CD4-positive, alpha-beta T cell treated with Interleukin-15 for 4 hours (primary cell): ENCODE measurements at regions not wholly inside any gene's neighbourhood (a gene's known extent, or its start where the extent isn't known, plus 50 kb on each side); places are given as distances from the start of the nearest gene placed in this dataset.

Experiments
- DNase-seq: peaks from one replicate; pipeline ENCODE4 v3.0.0-alpha.2; 2020; ENCODE audit warnings: low spot score

DNA sequence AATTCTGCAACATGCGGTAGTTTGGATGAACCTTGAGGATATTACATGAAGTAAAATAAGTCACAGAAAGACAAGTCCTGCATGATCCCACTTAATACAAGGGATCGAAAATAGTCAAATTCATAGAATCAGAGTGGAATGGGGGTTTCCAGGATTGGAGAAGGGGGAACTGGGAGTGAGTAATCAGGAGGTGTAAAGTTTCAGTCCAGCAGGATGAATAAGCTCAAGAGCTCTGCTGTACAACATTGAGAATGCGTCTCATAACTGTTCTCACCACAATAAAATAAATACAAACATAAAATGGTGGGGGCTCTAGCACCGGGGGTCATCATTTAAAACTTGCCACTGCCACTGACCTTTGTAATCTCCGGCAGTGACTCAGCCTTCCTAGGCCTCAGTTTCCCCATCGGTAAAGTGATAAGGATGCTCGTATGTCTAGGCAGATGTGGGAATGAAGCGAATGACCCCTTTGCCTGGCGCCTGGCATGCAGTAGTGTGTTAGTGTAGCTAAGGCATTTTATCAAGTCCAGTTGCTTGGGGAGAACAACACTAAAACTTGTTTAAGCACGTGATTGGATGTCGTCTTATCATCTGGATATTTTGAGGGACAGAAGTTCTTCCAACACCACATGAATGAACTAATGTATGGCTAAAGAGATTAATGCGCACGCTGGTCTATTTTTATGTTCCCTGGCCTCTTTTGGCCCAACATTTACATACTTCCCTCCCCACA, 421.1 kb downstream of the QKI start:
- no peak for DNase-seq

DNA sequence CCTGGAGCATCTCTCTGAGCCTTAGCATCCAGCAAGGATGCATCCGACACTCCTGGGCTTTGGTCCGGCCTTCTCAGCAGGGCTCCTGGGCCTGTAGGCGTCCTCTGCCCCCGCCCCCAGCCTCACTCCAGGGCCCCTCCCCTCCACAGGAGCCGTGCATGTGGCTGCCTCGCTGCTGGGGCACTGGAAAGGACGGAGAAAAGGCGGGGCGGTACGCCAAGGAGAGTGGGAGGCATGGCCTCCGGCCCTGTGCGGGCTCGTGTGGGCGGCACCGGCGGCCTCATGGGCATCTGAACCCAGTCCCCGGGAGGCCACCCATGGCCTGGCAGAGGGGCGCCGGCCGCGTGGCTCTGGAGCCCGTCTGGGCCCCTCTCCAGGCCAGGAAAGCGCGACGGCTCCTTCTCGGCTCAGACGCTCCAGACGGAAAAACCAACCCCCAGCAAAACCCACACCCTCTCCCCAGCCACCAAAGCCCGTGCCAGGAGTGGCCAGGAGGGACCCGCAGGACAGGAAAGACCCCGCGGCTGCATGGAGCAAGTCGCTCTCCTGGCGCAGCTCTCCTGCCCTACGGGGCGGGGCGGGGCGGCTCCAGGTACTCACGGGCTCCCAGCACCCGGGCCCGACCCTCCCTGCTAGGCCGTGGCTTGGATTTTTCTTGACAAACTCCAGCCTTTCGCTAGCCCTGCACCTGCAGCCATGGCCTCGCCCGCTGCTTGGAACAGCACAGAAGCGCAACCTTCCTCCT, 419.9 kb downstream of the QKI start:
- DNase-seq = no peak

DNA sequence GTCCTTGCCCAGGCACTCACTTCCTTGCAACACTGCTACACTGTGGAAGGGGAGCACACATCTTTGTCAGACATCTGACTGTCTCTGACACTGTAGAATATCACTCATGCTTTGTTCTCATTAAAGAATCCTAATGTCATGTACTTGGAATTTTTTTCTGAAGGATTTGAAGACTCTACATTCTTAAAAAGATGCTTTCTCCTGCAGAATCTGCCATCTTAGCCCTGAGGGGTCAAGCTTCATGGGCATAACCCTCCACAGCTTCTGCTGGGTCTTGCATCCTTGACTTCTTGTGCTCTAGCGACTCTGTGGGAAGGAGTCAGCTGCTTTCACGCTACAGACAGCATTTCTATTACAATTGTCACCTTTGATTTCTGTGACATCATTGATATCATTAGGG, 417.2 kb downstream of the QKI start:
- no peak for DNase-seq

DNA sequence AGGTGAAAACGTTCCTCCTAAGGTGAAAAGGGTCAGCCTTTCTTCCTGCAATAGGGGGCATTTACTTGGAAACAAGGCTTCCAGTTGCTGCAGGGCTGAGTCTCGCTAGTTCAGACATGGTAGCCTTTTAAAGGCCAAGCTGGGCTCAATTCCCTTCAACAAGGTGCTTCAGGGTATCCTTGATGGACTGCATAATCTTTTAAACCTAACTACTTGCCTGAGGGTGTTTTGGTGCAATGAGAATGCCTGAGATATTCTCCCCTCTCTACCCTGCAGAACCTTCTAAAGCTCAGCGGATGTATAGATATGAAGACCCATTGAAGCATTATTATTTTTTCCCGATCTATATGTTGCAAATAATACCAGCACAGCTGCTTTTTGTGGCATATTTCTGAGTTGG, 416.1 kb downstream of the QKI start:
- DNase-seq = no peak

DNA sequence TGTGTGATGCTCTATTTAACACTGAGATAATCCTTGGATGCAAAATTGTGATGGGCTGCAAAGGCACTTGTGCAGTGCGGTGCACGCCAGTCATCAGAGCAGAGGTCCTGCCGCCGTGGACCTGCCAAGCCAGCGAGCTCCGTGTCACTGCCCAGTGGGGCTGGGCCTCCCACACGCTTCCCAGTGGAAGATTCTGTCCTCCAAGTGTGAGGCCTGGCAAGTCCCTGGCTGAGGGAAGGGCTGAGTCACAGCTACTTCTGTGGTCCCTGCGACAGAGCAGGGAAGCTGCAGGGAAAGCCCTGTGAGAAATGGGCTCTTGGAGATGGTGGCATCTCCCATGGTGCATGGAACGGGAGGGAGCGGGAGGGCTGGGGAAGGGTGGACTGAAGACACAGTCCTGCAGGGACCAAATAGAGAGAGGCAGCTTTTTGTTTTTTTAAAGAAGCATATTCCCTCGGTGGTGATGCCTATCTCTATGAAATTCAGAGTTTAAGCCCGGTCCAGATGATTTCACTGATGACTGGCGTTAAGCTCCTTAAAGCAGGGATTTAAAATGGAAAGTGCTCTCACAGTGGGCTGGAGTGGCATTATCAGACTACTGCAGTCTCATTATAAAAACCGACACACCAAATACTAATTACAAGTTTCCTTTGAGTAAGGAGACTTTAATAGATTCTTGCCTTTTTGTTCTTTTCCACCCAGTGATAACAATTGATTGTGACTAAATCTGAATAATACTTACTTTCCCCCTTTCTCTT, 413.7 kb downstream of the QKI start:
- DNase-seq = no peak

- no peak for DNase-seq
These were observed 412.6 kb downstream of the QKI start for GRCh38 chr6:163827143-163827542.

DNA sequence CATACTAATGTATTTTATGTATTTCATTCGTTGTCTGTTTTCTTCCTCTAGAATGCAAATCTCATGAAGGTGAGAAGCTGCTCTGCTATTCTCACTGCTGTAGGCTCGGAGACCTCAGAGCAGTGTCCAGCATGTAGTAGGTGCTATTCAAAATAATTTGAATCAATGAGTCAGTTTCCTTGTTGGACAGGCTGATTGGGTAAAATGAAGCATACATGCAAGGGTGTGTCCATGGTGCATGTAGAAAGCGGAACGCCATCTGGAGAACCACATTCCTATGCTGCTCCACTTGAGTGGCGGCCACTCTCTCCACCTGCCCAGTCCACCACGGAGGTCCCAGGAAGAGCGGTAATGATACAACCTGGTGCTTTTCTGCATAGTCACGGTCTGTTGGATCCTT, 412.1 kb downstream of the QKI start:
- no peak for DNase-seq

- DNase-seq = no peak
These were observed 410.5 kb downstream of the QKI start for GRCh38 chr6:163825033-163825432.

DNA sequence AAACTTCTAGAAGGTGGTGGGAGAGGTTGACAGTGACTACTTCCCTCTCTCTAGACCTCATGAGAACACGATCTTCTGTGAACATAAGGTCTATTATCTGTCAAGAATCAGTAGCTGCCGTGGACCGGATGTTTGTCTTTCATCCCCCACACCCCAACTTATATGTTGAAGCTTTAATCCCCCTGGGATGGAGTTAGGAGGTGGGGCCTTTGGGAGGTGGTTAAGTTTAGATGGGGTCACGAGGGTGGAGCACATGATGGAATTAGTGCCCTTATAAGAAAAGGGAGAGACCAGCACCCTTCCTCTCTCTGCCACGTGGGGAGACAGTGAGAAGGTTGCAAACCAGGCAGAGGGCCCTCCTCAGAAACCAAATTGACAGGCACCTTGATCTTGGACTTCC, 409.1 kb downstream of the QKI start:
- no peak for DNase-seq

DNA sequence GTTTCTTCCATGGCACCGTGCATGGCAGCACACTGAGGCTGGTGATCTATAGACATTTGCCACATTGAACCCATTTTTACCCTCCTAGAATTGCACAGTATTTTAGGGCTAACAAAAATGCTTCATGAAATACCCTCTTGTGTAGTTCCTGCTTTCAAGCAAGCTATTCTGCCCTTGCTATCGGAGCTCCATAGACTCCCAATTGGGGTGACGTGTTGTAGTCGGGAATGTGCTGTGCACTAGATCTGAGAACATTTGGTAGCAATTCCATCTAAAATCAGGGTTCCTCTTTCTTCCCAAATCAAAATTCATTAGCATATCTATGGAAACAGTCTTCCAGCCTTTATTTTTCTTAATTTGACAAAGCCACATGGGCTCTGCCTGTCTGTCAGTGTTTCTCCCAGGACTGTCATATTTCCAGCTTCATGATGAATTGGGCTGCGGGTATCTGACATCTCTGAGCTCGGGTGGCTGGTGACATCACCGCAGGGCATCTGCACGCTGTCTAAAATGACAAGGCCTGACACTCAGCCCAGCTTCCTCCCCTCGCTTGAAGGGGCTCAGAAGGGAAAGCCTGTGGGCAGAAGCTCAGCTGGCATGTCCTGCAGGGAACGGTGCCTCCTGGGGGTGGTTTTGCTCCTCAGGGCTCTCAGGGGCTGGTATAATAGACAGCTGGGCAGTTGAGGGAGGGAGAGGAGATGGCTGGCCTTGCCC, 406.4 kb downstream of the QKI start:
- no peak for DNase-seq

GRCh38 chr6:163820171-163820570, 405.7 kb downstream of the QKI start:
- no peak for DNase-seq

- no peak for DNase-seq
These were observed 404.2 kb downstream of the QKI start for GRCh38 chr6:163818719-163819118.

- no peak for DNase-seq
These were observed 401.9 kb downstream of the QKI start for GRCh38 chr6:163816441-163816840.

- no peak for DNase-seq
These were observed 401.3 kb downstream of the QKI start for GRCh38 chr6:163815796-163816195.

- DNase-seq = no peak
These were observed 400.2 kb downstream of the QKI start for GRCh38 chr6:163814494-163815364.

DNA sequence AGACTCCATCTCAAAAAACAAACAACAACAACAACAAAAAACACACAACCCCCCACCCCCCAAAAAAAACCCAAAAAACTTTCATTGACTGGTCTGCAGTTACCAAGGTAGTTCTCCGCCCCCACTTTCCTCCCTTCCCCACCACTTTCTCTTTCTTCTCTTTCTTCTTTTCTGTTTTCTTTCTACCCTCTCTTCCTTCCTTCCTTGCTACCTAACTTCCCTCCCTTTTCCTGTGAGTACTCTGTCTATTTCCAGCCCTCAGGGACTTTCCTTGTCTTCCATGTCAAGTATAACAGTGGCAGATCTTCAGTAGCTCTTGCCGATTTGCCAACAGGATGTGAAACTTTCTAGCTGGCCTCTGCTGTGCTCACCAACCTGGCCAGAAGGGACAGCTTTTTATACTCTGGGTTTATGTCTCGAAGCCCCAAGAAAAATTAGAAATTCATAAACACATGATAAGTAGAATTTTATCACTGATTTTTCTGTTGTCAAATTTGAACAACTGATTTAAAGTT, 399.5 kb downstream of the QKI start:
- DNase-seq = no peak

- DNase-seq = no peak
These were observed 396.8 kb downstream of the QKI start for GRCh38 chr6:163811317-163811716.

GRCh38 chr6:163809364-163809763, 394.8 kb downstream of the QKI start:
- no peak for DNase-seq

DNA sequence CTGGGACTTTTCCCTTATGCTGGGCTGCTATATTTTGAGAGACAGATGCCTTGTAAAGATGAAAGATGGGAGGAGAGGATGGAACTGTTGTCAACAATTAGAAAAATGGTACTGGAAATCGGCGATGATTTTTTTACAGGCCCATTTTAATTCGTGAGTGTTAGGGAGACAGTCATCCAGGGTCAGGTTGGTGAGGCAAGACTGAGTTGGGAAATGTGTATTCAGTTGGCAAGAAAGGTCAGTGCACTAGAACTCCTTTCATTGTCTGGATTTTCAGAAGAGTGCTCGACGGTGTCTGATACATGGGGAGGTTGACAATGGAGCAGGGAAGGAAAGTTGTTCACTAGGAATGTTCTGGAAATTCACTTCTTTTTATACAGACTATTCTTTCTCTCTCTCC, 394.4 kb downstream of the QKI start:
- no peak for DNase-seq

DNA sequence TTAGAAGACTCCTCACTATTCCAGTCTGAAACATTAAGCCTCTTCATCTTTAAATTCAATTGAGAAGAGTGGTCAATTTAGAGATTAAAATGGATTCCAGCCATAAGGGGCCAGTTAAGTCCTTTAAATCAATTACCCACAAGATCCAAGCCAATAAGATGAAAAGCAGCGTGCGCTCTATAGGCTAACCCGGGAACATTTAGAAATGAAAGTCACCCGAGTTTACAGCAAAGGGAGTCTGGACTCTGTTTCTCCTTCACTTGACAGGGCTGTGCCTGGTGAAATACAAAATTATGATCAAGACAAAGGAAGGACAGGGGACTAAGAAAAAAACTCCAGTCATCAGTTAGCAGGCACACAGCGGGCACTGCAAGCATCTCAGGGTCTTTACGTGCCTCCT, 393.7 kb downstream of the QKI start:
- DNase-seq = no peak
